SK-N-SH (cell line): ENCODE measurements at regions not wholly inside any gene's neighbourhood (a gene's known extent, or its start where the extent isn't known, plus 50 kb on each side); places are given as distances from the start of the nearest gene placed in this dataset.

ENCODE experiments used
- CTCF ChIP-seq: fragments of 200-600 bp; sonication (generic); IDR thresholded peaks from 2 replicates; pipeline ENCODE4 v1.6.1; 2017; ENCODE audit warnings: antibody characterized with exemption, mild to moderate bottlenecking, moderate library complexity
- ELF1 ChIP-seq: IDR thresholded peaks from 2 replicates; pipeline ENCODE4 v1.4.0; 2012
- EP300 ChIP-seq, 2 experiments: IDR thresholded peaks; 2 replicates each; pipeline versions ENCODE4 v1.4.0 to v1.6.1; 2012; ENCODE audit warnings: borderline replicate concordance in 1 of 2, low read depth in 1 of 2, low read length in 1 of 2
- FOSL2 ChIP-seq: IDR thresholded peaks from 2 replicates; pipeline ENCODE4 v1.4.0; 2012; ENCODE audit warnings: low read depth, mild to moderate bottlenecking, moderate library complexity, borderline replicate concordance
- GABPA ChIP-seq: IDR thresholded peaks from 2 replicates; pipeline ENCODE4 v1.4.0; 2012; ENCODE audit warnings: low read depth, mild to moderate bottlenecking
- MAX ChIP-seq: IDR thresholded peaks from 2 replicates; pipeline ENCODE4 v1.4.0; 2012; ENCODE audit warnings: low read depth
- MXI1 ChIP-seq: IDR thresholded peaks from 2 replicates; pipeline ENCODE4 v1.6.1; 2012; ENCODE audit warnings: mild to moderate bottlenecking, low read depth, low read length, improper control_type of control experiment
- POLR2AphosphoS5 ChIP-seq: IDR thresholded peaks from 2 replicates; pipeline ENCODE4 v1.6.1; 2012; ENCODE audit warnings: low read depth, low read length
- SIN3A ChIP-seq: IDR thresholded peaks from 2 replicates; pipeline ENCODE4 v1.6.1; 2012; ENCODE audit warnings: low read depth, mild to moderate bottlenecking, low read length, moderate library complexity, borderline replicate concordance

DNA sequence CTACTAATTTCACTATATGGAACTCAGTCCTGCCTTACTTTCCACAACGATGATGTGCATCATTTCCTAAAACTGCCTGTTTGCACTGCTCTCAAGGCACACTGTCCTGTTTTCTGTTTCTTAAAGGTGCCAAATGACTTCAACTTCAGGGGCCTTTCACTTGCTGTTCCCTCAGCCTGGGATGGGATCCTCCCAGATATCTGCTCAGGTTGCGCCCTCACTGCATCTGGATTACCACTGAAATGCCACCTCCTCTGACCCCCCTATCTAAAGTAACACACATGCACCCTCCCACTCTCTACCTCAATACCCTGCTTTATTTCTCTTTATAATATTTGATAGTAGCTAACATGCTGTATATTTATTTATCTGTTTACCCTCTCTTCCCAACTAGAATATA lies 123.8 kb upstream of the CMC1 start:
- TF ChIP-seq MAX = no peak
- no peak for TF ChIP-seq SIN3A
- TF ChIP-seq ELF1 = no peak
- TF ChIP-seq MXI1 = no peak
- no peak for TF ChIP-seq CTCF
- no peak for TF ChIP-seq EP300 (IDR thresholded peaks at IDR 0.05; ENCODE audit: borderline replicate concordance in 1 of 2, low read depth in 1 of 2, low read length in 1 of 2)
- no peak for TF ChIP-seq POLR2AphosphoS5
- TF ChIP-seq FOSL2 = no peak
- TF ChIP-seq GABPA = no peak
